ENCODE measurements at regions not wholly inside any gene's neighbourhood (a gene's known extent, or its start where the extent isn't known, plus 50 kb on each side); places are given as distances from the start of the nearest gene placed in this dataset.

GRCh38 chr5:30030101-30030500 lies 1163.4 kb upstream of the CDH6 start:
- DNase-seq: no peak

GRCh38 chr5:30001826-30002225 lies 1191.7 kb upstream of the CDH6 start:
- DNase-seq: no peak

- no peak for DNase-seq
These were observed 1193.3 kb upstream of the CDH6 start for GRCh38 chr5:30000231-30000630.

DNA sequence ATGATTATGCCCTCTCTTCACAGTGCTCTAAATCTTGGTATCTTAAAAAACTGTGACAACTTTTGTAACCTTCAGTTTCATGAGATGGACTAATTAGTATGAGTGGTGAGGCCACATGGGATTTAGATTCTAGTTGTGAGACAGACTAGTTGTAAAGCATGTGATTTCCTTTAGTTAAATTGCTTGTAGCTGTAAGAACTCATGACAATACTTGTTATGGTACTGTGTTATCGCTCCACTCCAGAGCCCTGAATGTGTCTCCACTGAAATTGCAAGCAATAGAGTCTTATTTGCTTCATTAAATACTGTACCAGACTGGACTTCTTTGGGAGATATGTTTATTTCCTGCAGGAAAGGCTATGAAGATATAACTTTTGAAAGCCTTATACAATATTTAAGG lies 1198.3 kb upstream of the CDH6 start:
- no peak for DNase-seq

DNA sequence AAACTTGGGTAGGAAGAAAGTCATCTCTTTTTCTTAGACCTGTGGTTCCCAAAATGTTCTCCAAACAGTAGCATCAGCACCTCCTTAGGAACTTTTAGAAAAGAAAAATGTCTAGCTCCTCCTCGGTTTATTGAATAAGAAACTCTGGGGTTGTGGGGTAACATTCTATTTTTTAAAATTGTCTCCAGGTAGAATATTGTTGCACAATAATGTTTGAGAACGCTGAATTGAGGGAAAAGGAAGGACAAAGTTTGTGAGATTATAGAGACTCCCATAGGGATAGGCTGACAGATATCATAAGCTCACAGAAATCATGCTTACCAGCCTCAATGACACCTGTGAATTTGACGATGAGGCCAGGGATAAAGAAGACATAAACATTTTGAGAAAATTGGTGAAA lies 1199.0 kb upstream of the CDH6 start:
- DNase-seq: no peak

GRCh38 chr5:29993286-29993685 lies 1200.2 kb upstream of the CDH6 start:
- no peak for DNase-seq

- no peak for DNase-seq
These were observed 1201.2 kb upstream of the CDH6 start for GRCh38 chr5:29992248-29992647.

GRCh38 chr5:29990681-29991080 lies 1202.8 kb upstream of the CDH6 start:
- no peak for DNase-seq

DNA sequence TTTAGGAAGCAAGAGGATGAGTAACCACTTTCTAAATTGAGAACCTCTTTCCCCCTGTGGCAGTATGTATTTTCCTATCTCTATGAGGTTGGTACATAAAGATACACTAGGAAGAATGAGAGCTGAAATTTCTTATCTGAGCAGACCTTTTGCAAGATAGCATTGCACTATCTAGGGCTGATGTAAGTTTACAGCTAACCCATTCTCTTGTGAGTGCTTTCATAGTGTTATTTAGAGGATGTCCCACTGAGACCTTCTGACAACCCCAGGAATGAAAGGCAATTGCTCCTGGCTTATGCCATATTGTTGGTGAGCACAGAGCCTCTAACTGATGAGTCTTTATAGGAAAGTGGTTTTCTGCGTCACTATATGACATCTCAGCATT lies 1209.3 kb upstream of the CDH6 start:
- DNase-seq: no peak

DNA sequence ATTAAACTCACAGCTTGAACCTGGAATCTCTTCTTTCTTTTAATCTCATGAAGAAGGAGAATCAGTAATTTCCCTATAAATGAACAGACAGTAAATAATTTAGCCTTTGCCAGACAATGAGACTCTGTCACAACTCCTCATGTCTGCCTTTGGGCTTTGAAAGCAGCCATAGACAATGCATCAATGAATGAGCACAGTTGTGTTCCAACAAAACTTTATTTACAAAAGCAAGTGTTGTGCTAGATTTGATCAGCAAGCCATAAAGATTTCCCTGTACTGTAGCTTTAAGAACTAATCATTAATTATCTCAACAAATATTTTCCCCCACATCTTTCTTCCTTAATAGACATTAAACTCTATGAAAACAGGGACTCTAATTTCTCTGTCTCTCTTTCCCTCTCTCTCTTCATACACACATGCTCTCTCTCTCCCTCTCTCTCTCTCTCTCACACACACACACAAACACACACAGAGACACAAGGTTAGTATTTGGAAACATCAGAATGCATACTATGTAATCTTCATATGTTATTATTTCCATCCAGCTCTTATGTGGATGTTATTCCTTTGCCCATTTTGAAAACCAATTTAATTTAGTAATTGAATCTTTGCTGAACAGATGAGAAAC lies 1209.8 kb upstream of the CDH6 start:
- no peak for DNase-seq

GRCh38 chr5:29982457-29982856 lies 1211.0 kb upstream of the CDH6 start:
- DNase-seq: no peak

DNA sequence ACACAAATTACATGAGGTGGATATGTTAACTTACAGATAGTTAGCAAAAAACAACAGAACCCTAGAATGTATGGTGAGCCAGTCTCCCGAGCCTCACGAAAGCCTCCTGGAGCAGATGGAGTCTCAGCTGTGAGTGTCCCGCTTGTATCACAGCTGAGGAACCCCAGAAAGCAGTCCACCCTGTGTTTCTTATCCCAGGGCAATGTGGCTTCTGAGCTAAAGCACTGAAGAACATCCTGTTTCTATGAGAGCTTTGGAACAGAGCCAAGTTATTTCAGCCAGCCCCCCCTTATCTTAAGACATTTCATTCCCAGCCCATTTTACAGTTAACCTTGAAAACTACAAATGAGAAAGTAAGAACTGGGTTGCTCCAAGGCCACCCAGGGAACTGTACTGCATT lies 1220.9 kb upstream of the CDH6 start:
- no peak for DNase-seq

GRCh38 chr5:29963956-29964355 lies 1229.5 kb upstream of the CDH6 start:
- DNase-seq: no peak

GRCh38 chr5:29960323-29960722 lies 1233.2 kb upstream of the CDH6 start:
- DNase-seq: no peak

DNA sequence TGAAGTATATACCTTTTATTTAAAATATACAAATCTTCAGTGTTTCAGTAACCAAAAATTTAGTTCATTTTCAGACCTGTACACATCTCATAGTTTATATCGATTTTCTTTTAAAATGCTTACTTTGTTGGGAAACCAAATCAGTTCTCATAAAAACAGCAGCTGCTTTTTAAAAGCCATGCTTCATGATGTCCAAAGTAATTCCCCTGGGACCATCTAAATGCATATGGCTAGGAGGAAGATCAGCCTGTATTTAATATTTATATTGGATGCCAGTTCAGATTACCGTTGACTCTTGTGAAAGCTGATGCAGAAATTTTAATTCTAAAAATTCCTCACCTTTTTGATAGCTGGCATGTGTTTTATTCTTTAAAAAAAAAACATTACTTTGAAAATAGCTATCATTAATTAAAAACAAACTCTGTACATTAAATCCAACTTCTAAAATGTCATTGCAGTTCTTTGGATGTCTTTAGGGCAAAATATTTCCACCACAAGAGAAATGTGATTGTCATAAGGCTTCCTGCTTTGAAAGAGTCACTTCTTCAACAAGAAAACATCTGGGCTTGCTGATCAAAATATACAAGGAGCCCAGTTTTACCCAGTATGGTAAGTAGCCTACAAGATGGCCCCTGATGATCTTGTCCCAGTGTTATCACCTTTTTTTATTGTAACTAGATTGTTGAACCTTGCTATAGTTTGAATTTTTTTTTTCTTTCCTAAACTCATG lies 1242.9 kb upstream of the CDH6 start:
- no peak for DNase-seq

DNA sequence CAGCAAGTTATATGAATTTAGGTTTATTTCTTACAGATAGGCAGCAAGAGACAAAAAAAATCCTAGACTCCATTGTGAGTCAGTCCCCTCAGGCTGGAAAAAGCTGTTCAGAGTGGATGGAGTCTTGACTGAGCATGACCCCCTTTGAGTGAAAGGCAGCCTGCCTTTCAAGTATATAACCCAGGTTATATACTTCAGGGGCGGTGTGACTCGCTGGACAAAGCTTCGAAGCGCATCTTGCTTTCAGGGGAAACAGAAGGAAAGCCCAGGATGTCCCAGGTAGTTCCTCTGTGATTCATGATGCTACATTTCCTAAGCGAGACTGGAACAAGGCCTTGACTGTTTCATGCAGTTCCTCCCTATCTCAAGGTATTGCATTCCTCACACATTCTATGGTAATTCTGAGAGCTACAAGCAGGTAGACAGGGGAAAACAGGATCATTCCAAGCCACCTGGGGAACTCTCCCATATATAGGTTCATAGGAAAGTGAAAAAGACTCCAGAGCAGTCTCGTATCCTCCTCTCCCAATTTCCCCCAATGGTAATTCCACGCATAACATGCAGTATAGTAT lies 1244.1 kb upstream of the CDH6 start:
- DNase-seq: no peak

DNA sequence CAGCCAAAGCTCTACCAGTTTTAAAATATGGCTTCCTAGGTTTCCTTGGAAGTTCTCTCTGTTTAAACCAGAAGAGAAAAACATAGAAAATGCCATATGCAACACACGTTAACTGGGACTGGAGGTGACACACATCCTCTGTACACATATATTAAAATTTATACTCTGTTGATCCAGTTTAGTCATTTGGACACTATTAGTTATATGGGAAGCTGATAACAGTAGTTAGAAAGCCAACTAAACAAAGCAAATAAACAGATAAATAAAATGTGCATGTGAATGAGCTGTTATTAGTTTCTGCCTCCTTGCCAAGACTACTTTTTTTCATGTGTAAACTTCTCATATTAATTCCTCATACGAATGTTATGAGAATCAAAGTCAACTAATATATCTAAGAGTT lies 1249.2 kb upstream of the CDH6 start:
- no peak for DNase-seq

- DNase-seq: no peak
These were observed 1251.4 kb upstream of the CDH6 start for GRCh38 chr5:29942089-29942488.

DNA sequence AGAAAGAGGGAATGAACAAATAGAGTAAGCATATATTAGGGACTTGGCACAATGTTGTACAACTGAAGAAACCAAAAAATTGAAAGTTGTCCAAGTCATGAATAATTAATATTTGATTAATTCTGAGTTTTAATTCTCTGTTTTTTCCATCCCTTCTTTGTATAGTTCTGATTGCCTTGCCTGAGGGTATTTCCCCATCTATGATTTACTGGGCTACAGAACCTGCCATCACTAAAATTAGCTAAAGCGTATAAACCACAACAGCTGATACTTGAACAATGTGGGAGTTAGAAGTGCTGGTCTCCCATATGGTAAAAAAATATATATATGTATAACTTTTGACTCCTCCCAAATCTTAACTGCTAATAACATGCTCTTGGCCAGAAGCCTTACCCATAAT lies 1253.5 kb upstream of the CDH6 start:
- DNase-seq: no peak

- no peak for DNase-seq
These were observed 1258.1 kb upstream of the CDH6 start for GRCh38 chr5:29935371-29935770.

DNA sequence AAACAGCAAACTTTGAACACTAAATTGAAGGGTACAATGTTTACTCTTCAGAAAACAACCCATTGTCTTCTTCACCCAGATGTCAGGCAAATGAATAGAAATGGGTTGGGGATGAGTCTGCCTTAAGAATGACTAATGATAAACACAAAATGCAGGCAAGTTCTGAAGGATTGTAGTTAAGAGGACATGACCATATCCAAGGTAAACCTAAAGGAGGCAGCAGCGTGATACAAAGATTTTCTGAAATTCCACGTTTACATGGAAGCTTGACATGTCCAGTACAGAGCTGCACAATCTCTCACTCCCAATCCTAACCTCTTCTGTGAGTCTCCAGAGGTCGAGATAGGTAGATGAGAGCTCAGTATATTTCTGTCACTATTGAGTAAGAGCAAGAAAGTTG lies 1263.2 kb upstream of the CDH6 start:
- DNase-seq: no peak

GRCh38 chr5:29924107-29924506 lies 1269.4 kb upstream of the CDH6 start:
- no peak for DNase-seq

GRCh38 chr5:29905626-29906353 lies 1287.7 kb upstream of the CDH6 start:
- DNase-seq: no peak

DNA sequence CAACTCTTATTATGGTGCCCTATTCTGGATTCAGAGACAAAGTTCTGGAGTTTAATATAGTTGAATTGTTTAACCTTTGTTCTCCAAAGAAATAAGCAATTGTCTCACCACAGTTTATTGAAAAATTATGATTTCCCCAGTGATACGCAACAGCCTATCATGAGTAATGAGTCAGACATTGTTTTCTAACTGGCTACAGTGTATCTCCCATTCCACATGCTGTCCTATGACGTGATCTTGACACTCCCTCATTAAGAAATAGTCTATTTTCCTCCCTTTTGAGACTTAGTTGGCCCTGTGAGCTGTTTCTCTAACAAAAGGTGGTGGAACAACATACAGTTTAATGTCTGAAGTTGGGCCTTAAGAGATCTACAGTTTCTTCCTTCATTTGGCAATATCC lies 1290.6 kb upstream of the CDH6 start:
- DNase-seq: no peak

All from MV-4-11 (cell line).